ENCODE measurements at regions not wholly inside any gene's neighbourhood (a gene's known extent, or its start where the extent isn't known, plus 50 kb on each side); places are given as distances from the start of the nearest gene placed in this dataset.
A peak's percentile ranks its signal among the peaks of the same experiment; 100 is the strongest.

DNA sequence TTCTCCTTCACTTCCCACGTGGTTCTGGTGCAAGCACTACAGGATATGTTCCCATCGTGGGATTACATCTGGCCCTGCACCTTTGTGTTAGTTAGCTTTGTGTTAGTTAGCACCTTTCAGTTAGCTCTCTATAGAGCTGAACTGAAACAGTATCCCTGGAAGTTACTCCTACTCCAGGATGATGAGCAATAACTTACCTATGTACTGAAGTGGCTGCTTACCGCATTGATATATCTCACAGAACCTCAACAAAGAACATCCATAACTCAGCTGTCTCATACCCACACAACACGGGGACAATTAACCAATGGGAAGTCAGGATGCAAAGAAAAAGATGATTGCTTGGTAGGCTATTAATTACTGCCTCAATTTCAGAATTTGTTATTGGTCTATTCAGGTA is 146.6 kb downstream of the ASCL4 start:
- no peaks in the 10 kb centered on the region for H3K36me3 ChIP-seq (replicated peaks; ENCODE audit: insufficient read depth, low read length)
- no peaks in the 10 kb centered on the region for H3F3A ChIP-seq (ENCODE audit: insufficient read depth, low read length)
- H3K4me2 ChIP-seq (ENCODE audit: low read depth, low read length), result no peak overlapping the region
- H3K79me2 ChIP-seq (ENCODE audit: low read length), result no peaks in the 10 kb centered on the region
- H3K27ac ChIP-seq (ENCODE audit: low read length), result no peak overlapping the region
- H3K4me3 ChIP-seq (ENCODE audit: low read length), result no peak overlapping the region
- no peak for DNase-seq
- H3K4me1 ChIP-seq (ENCODE audit: low read length), result peaks cover 15% of the 10 kb centered on the region
- no peak for TF ChIP-seq EZH2phosphoT487 (IDR thresholded peaks at IDR 0.05; ENCODE audit: low read length)
- no peaks in the 10 kb centered on the region for H4K20me1 ChIP-seq (ENCODE audit: insufficient read depth, low read length)
- H3K27me3 ChIP-seq (replicated peaks; ENCODE audit: insufficient read depth, low read length), result no peaks in the 10 kb centered on the region
- no peaks in the 10 kb centered on the region for H3K9me2 ChIP-seq (replicated peaks; ENCODE audit: insufficient read depth, low read length)
- H3K9ac ChIP-seq (ENCODE audit: low read length), result no peak overlapping the region
- no peaks in the 10 kb centered on the region for H3K9me3 ChIP-seq (replicated peaks; ENCODE audit: insufficient read depth, low read length)
- H2AFZ ChIP-seq (ENCODE audit: low read length), result no peak overlapping the region

DNA sequence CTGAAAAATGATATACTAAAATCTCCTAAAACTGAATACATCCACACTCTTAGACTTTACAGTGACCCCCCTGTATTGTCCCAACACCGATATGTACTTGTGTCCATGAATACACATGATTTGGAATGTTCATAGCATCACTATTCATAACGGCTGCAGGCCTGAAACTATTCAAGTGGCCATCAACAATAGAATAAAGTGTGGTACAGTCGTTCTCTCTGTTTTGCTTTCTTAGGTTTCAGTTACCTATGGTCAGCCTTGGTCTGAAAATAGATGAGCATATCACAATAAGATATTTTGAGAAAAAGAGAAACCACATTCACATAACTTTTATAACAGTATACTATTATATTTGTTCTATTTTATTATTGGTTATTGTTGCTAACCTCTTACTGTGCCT is 150.6 kb downstream of the ASCL4 start:
- H3K27ac ChIP-seq (ENCODE audit: low read length), result no peak overlapping the region
- H3K36me3 ChIP-seq (replicated peaks; ENCODE audit: insufficient read depth, low read length), result no peaks in the 10 kb centered on the region
- no peak overlapping the region for H3K9ac ChIP-seq (ENCODE audit: low read length)
- H3K4me1 ChIP-seq (ENCODE audit: low read length), result peaks cover 15% of the 10 kb centered on the region
- no peaks in the 10 kb centered on the region for H4K20me1 ChIP-seq (ENCODE audit: insufficient read depth, low read length)
- H3K79me2 ChIP-seq (ENCODE audit: low read length), result no peaks in the 10 kb centered on the region
- H3K4me2 ChIP-seq (ENCODE audit: low read depth, low read length), result no peak overlapping the region
- H3K27me3 ChIP-seq (replicated peaks; ENCODE audit: insufficient read depth, low read length), result no peaks in the 10 kb centered on the region
- no peak overlapping the region for H3K4me3 ChIP-seq (ENCODE audit: low read length)
- no peaks in the 10 kb centered on the region for H3K9me3 ChIP-seq (replicated peaks; ENCODE audit: insufficient read depth, low read length)
- H3F3A ChIP-seq (ENCODE audit: insufficient read depth, low read length), result no peaks in the 10 kb centered on the region
- TF ChIP-seq, protein P1, sequence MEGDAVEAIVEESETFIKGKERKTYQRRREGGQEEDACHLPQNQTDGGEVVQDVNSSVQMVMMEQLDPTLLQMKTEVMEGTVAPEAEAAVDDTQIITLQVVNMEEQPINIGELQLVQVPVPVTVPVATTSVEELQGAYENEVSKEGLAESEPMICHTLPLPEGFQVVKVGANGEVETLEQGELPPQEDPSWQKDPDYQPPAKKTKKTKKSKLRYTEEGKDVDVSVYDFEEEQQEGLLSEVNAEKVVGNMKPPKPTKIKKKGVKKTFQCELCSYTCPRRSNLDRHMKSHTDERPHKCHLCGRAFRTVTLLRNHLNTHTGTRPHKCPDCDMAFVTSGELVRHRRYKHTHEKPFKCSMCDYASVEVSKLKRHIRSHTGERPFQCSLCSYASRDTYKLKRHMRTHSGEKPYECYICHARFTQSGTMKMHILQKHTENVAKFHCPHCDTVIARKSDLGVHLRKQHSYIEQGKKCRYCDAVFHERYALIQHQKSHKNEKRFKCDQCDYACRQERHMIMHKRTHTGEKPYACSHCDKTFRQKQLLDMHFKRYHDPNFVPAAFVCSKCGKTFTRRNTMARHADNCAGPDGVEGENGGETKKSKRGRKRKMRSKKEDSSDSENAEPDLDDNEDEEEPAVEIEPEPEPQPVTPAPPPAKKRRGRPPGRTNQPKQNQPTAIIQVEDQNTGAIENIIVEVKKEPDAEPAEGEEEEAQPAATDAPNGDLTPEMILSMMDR (IDR thresholded peaks at IDR 0.05; ENCODE audit: low read length), result no peak
- TF ChIP-seq EZH2 (optimal IDR thresholded peaks at IDR 0.05; ENCODE audit: low read depth, low read length) (no peak), EZH2phosphoT487 (IDR thresholded peaks at IDR 0.05; ENCODE audit: low read length) (no peak)
- H2AFZ ChIP-seq (ENCODE audit: low read length), result no peak overlapping the region
- H3K9me2 ChIP-seq (replicated peaks; ENCODE audit: insufficient read depth, low read length), result no peaks in the 10 kb centered on the region
- DNase-seq, result peak; percentile 48

DNA sequence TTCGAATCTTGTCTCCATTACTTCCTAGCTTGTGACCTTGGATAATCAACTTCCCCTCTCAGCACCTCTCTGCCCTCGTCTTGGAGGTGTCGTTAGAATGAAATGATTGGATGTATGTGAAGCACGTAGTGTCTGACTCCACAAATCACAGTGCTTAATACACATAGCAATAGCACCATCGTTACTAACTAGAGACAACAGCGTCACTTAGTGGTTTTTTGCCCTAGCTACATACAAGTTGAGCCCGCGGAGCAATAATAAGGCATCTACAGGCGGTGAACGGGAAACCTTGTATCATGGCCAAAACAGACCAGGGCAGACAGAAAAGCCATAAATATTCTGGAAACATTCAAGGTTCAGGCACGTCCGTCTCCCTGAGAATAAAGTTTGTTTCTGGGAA is 154.9 kb downstream of the ASCL4 start:
- Histone ChIP-seq H3K9ac (ENCODE audit: low read length) (no peak overlapping the region), H3F3A (ENCODE audit: insufficient read depth, low read length) (no peaks in the 10 kb centered on the region), H2AFZ (ENCODE audit: low read length) (no peak overlapping the region), H3K27ac (ENCODE audit: low read length) (no peak overlapping the region), H3K9me2 (replicated peaks; ENCODE audit: insufficient read depth, low read length) (no peaks in the 10 kb centered on the region), H4K20me1 (ENCODE audit: insufficient read depth, low read length) (no peaks in the 10 kb centered on the region), H3K4me3 (ENCODE audit: low read length) (no peak overlapping the region), H3K4me1 (ENCODE audit: low read length) (peaks cover 14% of the 10 kb centered on the region), H3K27me3 (replicated peaks; ENCODE audit: insufficient read depth, low read length) (no peaks in the 10 kb centered on the region), H3K9me3 (replicated peaks; ENCODE audit: insufficient read depth, low read length) (no peaks in the 10 kb centered on the region), H3K36me3 (replicated peaks; ENCODE audit: insufficient read depth, low read length) (no peaks in the 10 kb centered on the region), H3K79me2 (ENCODE audit: low read length) (no peaks in the 10 kb centered on the region), H3K4me2 (ENCODE audit: low read depth, low read length) (no peak overlapping the region)
- TF ChIP-seq EZH2 (optimal IDR thresholded peaks at IDR 0.05; ENCODE audit: low read depth, low read length) (no peak), EZH2phosphoT487 (IDR thresholded peaks at IDR 0.05; ENCODE audit: low read length) (no peak)
- TF ChIP-seq, protein P1 (IDR thresholded peaks at IDR 0.05; ENCODE audit: low read length), result no peak
- DNase-seq, result no peak

DNA sequence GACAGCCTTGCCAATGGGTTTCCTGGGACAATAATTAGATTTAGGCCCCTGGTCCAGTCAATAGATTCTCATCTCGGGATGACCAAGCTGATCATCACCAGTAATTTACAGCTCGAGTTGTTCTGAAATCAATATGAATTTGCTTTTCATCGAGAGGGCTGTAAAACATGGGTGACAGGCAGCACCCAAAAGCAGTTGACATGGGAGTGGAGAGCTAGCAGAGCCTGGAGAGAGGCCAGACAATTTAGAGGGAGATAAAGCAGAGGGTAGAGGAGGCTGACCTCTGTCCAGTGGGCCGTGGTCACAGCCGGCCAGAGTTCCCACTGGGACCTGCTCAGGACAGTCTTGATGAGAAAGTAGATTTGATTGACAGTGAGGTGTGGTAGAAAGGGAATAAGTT is 157.3 kb downstream of the ASCL4 start:
- Histone ChIP-seq H2AFZ (ENCODE audit: low read length) (no peak overlapping the region), H3F3A (ENCODE audit: insufficient read depth, low read length) (no peaks in the 10 kb centered on the region), H3K9ac (ENCODE audit: low read length) (no peak overlapping the region), H3K27ac (ENCODE audit: low read length) (no peak overlapping the region), H3K9me3 (replicated peaks; ENCODE audit: insufficient read depth, low read length) (no peaks in the 10 kb centered on the region), H3K27me3 (replicated peaks; ENCODE audit: insufficient read depth, low read length) (no peaks in the 10 kb centered on the region), H3K79me2 (ENCODE audit: low read length) (no peaks in the 10 kb centered on the region), H3K9me2 (replicated peaks; ENCODE audit: insufficient read depth, low read length) (no peaks in the 10 kb centered on the region), H4K20me1 (ENCODE audit: insufficient read depth, low read length) (no peaks in the 10 kb centered on the region), H3K4me3 (ENCODE audit: low read length) (no peak overlapping the region), H3K4me2 (ENCODE audit: low read depth, low read length) (no peak overlapping the region), H3K36me3 (replicated peaks; ENCODE audit: insufficient read depth, low read length) (no peaks in the 10 kb centered on the region), H3K4me1 (ENCODE audit: low read length) (no peaks in the 10 kb centered on the region)
- DNase-seq, result no peak
- TF ChIP-seq, protein P1 (IDR thresholded peaks at IDR 0.05; ENCODE audit: low read length), result no peak
- TF ChIP-seq EZH2phosphoT487 (IDR thresholded peaks at IDR 0.05; ENCODE audit: low read length), result no peak
- TF ChIP-seq EZH2 (optimal IDR thresholded peaks at IDR 0.05; ENCODE audit: low read depth, low read length), result no peak
